ENCODE measurements at regions not wholly inside any gene's neighbourhood (a gene's known extent, or its start where the extent isn't known, plus 50 kb on each side); places are given as distances from the start of the nearest gene placed in this dataset.

DNA sequence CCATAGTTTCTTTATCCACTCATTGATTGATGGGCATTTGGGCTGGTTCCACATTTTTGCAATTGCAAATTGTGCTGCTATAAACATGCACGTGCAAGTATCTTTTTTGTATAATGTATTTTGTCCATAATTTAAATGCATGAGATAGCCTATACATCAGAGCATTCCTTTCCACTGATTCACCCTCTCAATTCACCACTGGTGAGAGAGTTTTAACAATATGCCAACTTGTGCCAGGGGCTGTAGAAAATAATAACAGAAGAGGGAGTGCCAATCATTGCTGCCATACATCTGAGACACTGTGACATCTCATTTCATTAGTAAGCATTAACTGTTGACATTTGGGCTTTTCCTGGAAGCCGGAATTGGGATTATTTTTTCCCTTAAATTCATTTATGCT is 125.1 kb downstream of the RAP2A start:
- Histone ChIP-seq H3K4me3 (no peak overlapping the region), H3K27ac (no peak overlapping the region), H3K36me3 (no peaks in the 10 kb centered on the region), H3K27me3 (replicated peaks; ENCODE audit: insufficient read depth) (no peaks in the 10 kb centered on the region), H3K9me3 (no peaks in the 10 kb centered on the region), H3K4me1 (ENCODE audit: control insufficient read depth in 1 of 2, low read depth in 2 of 2) (peaks cover 0 to 7% of the 10 kb centered on the region in 2 donors)
- ATAC-seq (ENCODE audit: insufficient number of reproducible peaks, low FRiP score, low read depth), result no peak
- no peak for DNase-seq (ENCODE audit: low spot score)
- no peak for TF ChIP-seq CTCF (IDR thresholded peaks at IDR 0.05)

GRCh38 chr13:97559981-97560380 is 126.0 kb downstream of the RAP2A start:
- H3K27me3 ChIP-seq (replicated peaks; ENCODE audit: insufficient read depth), result no peaks in the 10 kb centered on the region
- no peak for TF ChIP-seq CTCF (IDR thresholded peaks at IDR 0.05)
- H3K9me3 ChIP-seq, result no peaks in the 10 kb centered on the region
- ATAC-seq (ENCODE audit: insufficient number of reproducible peaks, low FRiP score, low read depth) (no peak), DNase-seq (ENCODE audit: low spot score) (no peak)
- no peak overlapping the region for H3K27ac ChIP-seq
- no peak overlapping the region for H3K4me3 ChIP-seq
- H3K36me3 ChIP-seq, result no peaks in the 10 kb centered on the region
- no peaks in the 10 kb centered on the region for H3K4me1 ChIP-seq (ENCODE audit: control insufficient read depth in 1 of 2, low read depth in 2 of 2)

DNA sequence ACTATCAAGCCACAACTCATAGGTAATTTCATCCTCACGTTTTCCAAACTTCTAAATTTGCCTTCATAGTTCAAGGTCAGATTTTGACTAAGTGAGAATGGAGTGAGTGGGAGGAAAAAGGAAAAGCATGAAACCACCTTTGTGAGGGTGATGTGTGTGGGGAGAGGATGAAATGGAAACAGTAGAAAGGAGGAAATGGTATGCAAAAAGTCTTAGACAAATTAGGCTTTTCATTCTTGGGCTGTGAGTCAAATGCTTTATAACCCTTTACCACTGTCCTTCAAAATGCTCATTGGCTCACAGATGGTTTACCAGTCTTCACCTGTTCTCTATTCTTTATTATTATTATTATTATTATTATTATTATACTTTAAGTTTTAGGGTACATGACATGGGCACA is 127.2 kb downstream of the RAP2A start:
- no peaks in the 10 kb centered on the region for H3K9me3 ChIP-seq
- H3K36me3 ChIP-seq, result no peaks in the 10 kb centered on the region
- DNase-seq (ENCODE audit: low spot score) (no peak), ATAC-seq (ENCODE audit: insufficient number of reproducible peaks, low FRiP score, low read depth) (no peak)
- H3K27me3 ChIP-seq (replicated peaks; ENCODE audit: insufficient read depth), result no peaks in the 10 kb centered on the region
- H3K4me3 ChIP-seq, result no peak overlapping the region
- no peak overlapping the region for H3K27ac ChIP-seq
- H3K4me1 ChIP-seq (ENCODE audit: control insufficient read depth in 1 of 2, low read depth in 2 of 2), result no peaks in the 10 kb centered on the region
- TF ChIP-seq CTCF (IDR thresholded peaks at IDR 0.05), result no peak

GRCh38 chr13:97562962-97563361 is 129.0 kb downstream of the RAP2A start:
- no peak overlapping the region for H3K4me3 ChIP-seq
- ATAC-seq (ENCODE audit: insufficient number of reproducible peaks, low FRiP score, low read depth) (no peak), DNase-seq (ENCODE audit: low spot score) (no peak)
- H3K4me1 ChIP-seq (ENCODE audit: control insufficient read depth in 1 of 2, low read depth in 2 of 2), result no peaks in the 10 kb centered on the region
- H3K36me3 ChIP-seq, result no peaks in the 10 kb centered on the region
- no peaks in the 10 kb centered on the region for H3K27me3 ChIP-seq (replicated peaks; ENCODE audit: insufficient read depth)
- TF ChIP-seq CTCF (IDR thresholded peaks at IDR 0.05), result no peak
- no peaks in the 10 kb centered on the region for H3K9me3 ChIP-seq
- no peak overlapping the region for H3K27ac ChIP-seq

DNA sequence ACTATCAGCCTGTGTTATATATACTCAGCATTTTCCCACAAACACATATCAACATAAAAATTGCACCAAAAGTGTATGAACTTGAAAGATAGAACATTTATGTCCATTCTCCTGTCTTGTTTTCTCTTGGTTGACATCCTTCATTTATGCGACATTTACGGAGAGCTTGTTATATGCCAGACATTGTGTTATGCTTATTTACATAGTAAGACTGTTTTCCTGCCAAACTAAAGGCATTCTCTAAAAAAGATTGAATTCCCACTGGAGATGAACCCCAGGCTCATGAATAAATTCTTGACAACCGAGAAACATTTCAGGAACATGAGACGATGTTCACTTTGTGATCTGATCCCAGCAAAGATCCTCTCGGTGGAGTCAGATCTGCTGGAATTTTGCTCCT is 131.0 kb downstream of the RAP2A start:
- no peak for ATAC-seq (ENCODE audit: insufficient number of reproducible peaks, low FRiP score, low read depth)
- H3K4me3 ChIP-seq, result no peak overlapping the region

More for the DNA sequence above, 131.0 kb downstream of the RAP2A start:
- Histone ChIP-seq H3K36me3 (no peaks in the 10 kb centered on the region), H3K27me3 (replicated peaks; ENCODE audit: insufficient read depth) (no peaks in the 10 kb centered on the region), H3K27ac (no peak overlapping the region), H3K9me3 (no peaks in the 10 kb centered on the region), H3K4me1 (ENCODE audit: control insufficient read depth in 1 of 2, low read depth in 2 of 2) (peaks cover 0 to 5% of the 10 kb centered on the region in 2 donors)
- TF ChIP-seq CTCF (IDR thresholded peaks at IDR 0.05), result no peak
- no peak for DNase-seq (ENCODE audit: low spot score)

Measured in thoracic aorta (tissue), 2 donors.